Activated naive CD4-positive, alpha-beta T cell treated with anti-CD3 and anti-CD28 coated beads, Interleukin-2, amount 10 ng/mL, durations not matched to agents 7 days and 5 days (primary cell): ENCODE measurements at regions not wholly inside any gene's neighbourhood (a gene's known extent, or its start where the extent isn't known, plus 50 kb on each side); places are given as distances from the start of the nearest gene placed in this dataset.
"Not testable (repeated sequence)": the region's sequence is repeated elsewhere in the genome, so short reads cannot be mapped to it uniquely, and the experiment has no call there.

Source experiments
- CTCF ChIA-PET: fragments of 350-600 bp; sonication (Branson Sonifier 250); formaldehyde crosslinking; loops from one replicate; lab custom pipeline; 2021; ENCODE audit warnings: antibody characterized with exemption; lab: Charles Lee
- DNase-seq: peaks from one replicate; pipeline ENCODE4 v3.0.0-alpha.2; 2020
- H3K27ac Mint-ChIP-seq: one replicate; pipeline ENCODE4 v1.8.0; 2021; ENCODE audit warnings: mild to moderate bottlenecking, moderate library complexity, mixed read lengths
- H3K27me3 Mint-ChIP-seq: one replicate; pipeline ENCODE4 v1.8.0; 2021; ENCODE audit warnings: mild to moderate bottlenecking, mixed read lengths
- H3K36me3 Mint-ChIP-seq: one replicate; pipeline ENCODE4 v1.8.0; 2021; ENCODE audit warnings: mixed read lengths
- H3K4me1 Mint-ChIP-seq: one replicate; pipeline ENCODE4 v1.8.0; 2021; ENCODE audit warnings: mixed read lengths
- H3K4me3 Mint-ChIP-seq: one replicate; pipeline ENCODE4 v1.8.0; 2021; ENCODE audit warnings: mild to moderate bottlenecking, moderate library complexity, mixed read lengths
- H3K9me3 Mint-ChIP-seq: one replicate; pipeline ENCODE4 v1.8.0; 2021; ENCODE audit warnings: mixed read lengths

DNA sequence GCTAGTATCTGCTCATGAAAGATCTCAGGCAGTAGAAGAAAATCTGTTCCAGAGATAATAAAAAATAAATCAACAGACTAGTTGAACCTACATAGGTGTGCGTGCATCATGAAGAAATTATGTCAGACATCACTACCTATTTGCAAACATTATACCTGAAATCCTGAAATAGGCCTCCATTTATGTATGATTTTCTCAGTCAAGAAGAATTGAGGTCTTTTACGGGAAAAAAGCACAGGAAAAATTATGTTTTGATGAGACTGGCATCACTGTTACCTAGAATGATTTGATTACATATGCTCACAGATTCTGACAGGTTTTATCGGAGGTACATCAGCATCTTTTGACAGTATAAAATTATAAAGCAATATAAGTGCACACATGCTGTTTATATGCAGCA, 1570.5 kb upstream of the NUDT12 start:
- Mint-ChIP-seq H3K9me3 (peaks cover 12% of the 10 kb centered on the region), H3K27ac (no peak overlapping the region), H3K4me3 (no peak overlapping the region), H3K27me3 (no peaks in the 10 kb centered on the region), H3K4me1 (no peaks in the 10 kb centered on the region), H3K36me3 (no peaks in the 10 kb centered on the region)
- CTCF ChIA-PET: no interaction called here
- DNase-seq: no peak

DNA sequence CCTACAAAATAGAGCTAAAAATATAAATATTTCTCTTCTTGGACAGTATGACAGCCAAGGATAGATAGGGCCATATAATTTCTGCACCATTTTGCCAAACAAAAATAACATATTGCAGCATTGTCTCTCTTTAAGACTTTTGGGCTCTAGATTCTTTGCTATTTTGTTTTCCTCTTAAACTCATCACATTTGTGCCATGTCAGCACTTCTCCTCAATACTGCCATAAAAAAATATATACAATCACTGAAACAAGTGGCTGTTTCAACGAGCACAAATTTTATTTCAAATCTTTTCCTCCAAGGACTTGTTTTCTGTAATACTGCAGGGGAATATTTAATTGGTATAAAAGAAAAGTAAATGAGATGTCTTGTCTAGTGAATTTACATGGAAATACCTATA, 1570.0 kb upstream of the NUDT12 start:
- DNase-seq: no peak
- Mint-ChIP-seq H3K4me1 (no peaks in the 10 kb centered on the region), H3K27me3 (no peaks in the 10 kb centered on the region), H3K27ac (no peak overlapping the region), H3K4me3 (no peak overlapping the region), H3K36me3 (no peaks in the 10 kb centered on the region), H3K9me3 (peaks cover 14% of the 10 kb centered on the region)
- CTCF ChIA-PET: no interaction called here

DNA sequence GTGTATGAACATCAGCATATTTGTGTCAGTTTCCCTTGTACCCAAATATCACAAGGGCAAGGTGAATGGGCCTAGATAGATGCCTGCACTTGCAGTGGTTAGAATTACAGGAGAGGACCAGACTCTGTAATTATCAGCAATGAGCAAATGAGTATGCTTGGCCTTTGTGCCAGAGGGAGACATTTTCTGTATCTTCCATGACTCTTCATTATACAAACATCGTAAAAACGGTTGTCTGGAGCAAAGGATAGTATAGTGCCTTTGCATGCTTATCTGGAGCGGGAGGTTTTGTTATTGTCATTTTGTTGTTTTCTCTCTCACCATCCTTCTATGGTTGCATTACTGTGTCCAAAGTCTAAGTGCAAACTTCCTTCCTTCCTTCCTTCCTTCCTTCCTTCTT, 1568.5 kb upstream of the NUDT12 start:
- no peak overlapping the region for H3K27ac Mint-ChIP-seq
- H3K4me1 Mint-ChIP-seq: no peaks in the 10 kb centered on the region

DNA sequence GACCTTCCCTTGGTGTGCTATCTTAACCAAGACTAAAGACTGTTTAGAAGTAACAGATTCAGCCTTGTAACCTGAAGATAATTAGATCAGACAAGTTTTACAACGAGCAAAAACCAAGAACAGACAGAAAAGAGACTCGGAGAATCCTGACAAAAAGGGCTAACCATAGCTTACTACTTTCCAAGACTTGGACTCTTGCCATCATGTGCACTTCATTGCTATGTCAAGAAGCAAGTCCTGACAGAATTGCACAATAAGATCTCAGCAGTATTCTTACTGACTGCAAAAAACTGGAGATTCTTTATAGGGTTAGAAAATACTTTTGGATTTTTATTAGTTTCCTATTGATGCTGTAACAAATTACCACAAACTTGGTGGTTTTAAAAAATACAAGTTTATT, 1539.0 kb upstream of the NUDT12 start:
- H3K4me3 Mint-ChIP-seq: no peak overlapping the region
- H3K27me3 Mint-ChIP-seq: no peaks in the 10 kb centered on the region
- CTCF ChIA-PET: no interaction called here
- H3K9me3 Mint-ChIP-seq: peaks cover 5% of the 10 kb centered on the region
- no peaks in the 10 kb centered on the region for H3K36me3 Mint-ChIP-seq
- no peak overlapping the region for H3K27ac Mint-ChIP-seq
- H3K4me1 Mint-ChIP-seq: no peaks in the 10 kb centered on the region
- DNase-seq: no peak

More for the DNA sequence above, 1568.5 kb upstream of the NUDT12 start:
- CTCF ChIA-PET: no interaction called here
- no peak for DNase-seq
- H3K27me3 Mint-ChIP-seq: no peaks in the 10 kb centered on the region
- no peak overlapping the region for H3K4me3 Mint-ChIP-seq
- peaks cover 10% of the 10 kb centered on the region for H3K9me3 Mint-ChIP-seq
- no peaks in the 10 kb centered on the region for H3K36me3 Mint-ChIP-seq

DNA sequence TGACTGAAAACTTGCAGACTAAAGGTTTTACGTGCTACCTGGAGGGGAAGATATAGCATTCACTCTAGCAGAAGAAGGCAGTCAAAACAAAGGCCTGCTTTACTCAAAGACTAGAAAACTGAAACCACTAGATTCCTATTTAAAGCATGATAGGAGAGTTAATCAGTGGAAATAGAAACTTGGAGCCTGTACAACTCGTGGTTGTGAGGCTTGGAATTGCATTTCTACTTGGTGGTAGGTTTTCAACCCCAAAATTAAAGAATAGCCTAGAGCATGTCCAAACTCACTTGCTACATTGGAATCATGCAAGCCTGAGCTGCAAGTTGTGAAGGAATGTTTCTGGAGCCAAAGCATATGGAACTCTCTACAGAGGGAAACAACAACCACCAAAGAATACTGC, 1526.4 kb upstream of the NUDT12 start:
- Mint-ChIP-seq H3K4me3 (no peak overlapping the region), H3K4me1 (no peaks in the 10 kb centered on the region), H3K27me3 (no peaks in the 10 kb centered on the region), H3K27ac (no peak overlapping the region), H3K9me3 (peaks cover 13% of the 10 kb centered on the region), H3K36me3 (no peaks in the 10 kb centered on the region)
- DNase-seq: no peak
- CTCF ChIA-PET: no interaction called here

DNA sequence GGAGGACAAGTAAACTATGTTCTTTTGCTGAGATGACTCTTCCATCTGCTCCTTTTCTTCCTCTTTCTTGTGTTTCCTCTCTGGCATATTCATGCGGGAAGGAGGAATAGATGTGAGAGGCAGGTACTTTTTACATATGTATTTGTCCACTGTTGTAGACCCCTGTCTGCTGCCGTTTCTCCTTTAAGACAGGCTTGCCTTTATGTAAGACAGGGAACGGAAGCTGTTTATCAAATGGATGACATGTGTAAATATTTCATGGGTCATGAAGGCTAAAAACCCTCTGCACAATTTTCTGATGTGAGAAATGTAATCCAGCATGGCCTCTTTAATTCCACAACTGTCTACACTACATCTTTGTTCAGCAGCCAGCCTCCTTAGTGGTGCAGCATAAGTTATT, 1525.5 kb upstream of the NUDT12 start:
- Mint-ChIP-seq H3K4me1 (no peaks in the 10 kb centered on the region), H3K9me3 (peaks cover 10% of the 10 kb centered on the region), H3K4me3 (no peak overlapping the region), H3K36me3 (no peaks in the 10 kb centered on the region), H3K27ac (no peak overlapping the region), H3K27me3 (no peaks in the 10 kb centered on the region)
- no peak for DNase-seq
- CTCF ChIA-PET: no interaction called here

DNA sequence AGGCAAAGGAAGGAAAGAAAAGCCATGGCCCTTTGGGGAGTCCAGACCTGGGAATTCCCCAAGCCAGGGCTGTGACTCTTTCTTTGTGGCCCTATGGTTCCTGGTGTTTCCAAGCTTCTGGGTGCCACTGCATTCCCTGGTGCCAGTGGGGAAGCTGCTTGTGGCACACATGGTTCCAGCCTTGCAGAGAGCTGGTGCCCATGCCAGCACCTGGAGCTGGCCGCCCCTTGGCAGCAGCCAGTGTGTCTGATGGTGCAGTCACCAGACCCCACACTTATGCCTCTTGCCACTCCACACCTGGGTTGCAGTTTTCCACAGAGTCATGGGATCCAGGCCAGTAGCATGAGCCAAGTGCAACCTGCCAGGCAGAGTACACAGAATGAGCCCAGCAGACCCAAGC, 1495.3 kb upstream of the NUDT12 start:
- H3K9me3 Mint-ChIP-seq: peaks cover 9% of the 10 kb centered on the region
- no peaks in the 10 kb centered on the region for H3K36me3 Mint-ChIP-seq
- no peak overlapping the region for H3K27ac Mint-ChIP-seq
- CTCF ChIA-PET: interaction anchor here (1.0 kb wide), 1 partner anchor 20 kb away, joined by 3 read pairs; no protein-coding TSS in a partner anchor
- H3K4me3 Mint-ChIP-seq: no peak overlapping the region
- DNase-seq: no peak
- H3K4me1 Mint-ChIP-seq: no peaks in the 10 kb centered on the region
- no peaks in the 10 kb centered on the region for H3K27me3 Mint-ChIP-seq

DNA sequence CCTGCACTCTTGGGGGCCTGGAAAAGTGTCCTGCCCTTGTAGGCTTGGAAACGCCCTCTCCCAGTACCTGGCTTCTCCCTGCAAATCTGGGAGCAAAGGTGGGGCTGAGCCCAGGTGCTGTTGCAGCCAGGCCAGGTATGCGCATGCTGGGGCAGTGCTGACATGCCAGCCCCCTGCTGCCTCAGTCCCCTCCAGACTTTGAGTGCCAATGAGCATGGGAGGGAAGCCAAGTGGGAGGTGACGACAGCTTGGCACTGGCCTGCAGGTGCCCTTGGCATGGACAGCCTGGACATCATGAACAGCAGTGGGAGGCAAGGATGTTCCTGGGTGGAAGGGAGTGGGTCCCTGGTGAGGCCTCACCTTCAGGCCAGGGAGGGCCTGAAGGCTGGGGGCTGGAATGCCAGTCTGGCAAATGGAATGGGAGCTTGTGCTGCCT, 1494.4 kb upstream of the NUDT12 start:
- DNase-seq: no peak
- Mint-ChIP-seq H3K27me3 (no peaks in the 10 kb centered on the region), H3K36me3 (no peaks in the 10 kb centered on the region), H3K4me1 (no peaks in the 10 kb centered on the region), H3K4me3 (no peak overlapping the region), H3K9me3 (peaks cover 15% of the 10 kb centered on the region), H3K27ac (no peak overlapping the region)
- CTCF ChIA-PET: no interaction called here

DNA sequence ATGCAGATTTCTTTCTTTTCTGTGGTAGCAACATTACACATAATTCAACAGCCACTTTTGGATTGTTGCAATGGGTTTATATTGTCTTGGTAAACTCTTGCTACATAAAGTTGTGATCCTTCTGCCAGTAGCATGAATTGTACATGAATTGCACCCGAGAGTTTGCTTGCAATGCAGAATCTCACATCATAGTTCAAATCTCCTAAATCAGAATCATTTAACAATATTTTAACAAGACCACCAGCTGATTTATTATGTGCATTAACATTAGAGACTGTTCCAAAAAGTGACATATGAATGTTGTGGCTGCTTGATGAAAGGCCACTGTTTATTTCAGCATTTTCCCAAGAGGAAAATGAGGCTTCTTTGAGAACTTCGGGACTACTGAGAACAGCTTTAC, 1491.8 kb upstream of the NUDT12 start:
- Mint-ChIP-seq H3K36me3 (no peaks in the 10 kb centered on the region), H3K4me3 (no peak overlapping the region), H3K27me3 (no peaks in the 10 kb centered on the region), H3K4me1 (no peaks in the 10 kb centered on the region), H3K9me3 (peaks cover 15% of the 10 kb centered on the region), H3K27ac (no peak overlapping the region)
- CTCF ChIA-PET: no interaction called here
- DNase-seq: no peak

DNA sequence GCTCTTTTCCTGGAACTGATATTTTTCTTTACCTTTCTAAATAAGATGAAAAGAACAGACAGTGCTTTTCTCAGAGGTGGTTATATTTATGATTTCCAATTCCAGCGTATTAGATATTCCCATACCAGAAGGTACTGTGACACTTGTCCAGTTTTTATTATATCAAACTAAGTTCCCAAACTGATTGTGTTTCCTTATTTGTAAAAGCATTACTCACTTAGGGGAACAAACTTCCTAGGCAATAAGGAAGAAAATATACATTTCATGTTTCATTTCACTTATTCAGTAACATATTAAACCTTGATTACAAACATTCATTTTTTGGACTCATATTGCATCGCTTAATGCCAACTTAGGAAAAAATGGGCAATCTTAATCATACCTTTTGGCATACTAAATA, 1480.0 kb upstream of the NUDT12 start:
- no peaks in the 10 kb centered on the region for H3K36me3 Mint-ChIP-seq
- H3K4me1 Mint-ChIP-seq: no peaks in the 10 kb centered on the region
- CTCF ChIA-PET: no interaction called here
- H3K9me3 Mint-ChIP-seq: peaks cover 2% of the 10 kb centered on the region
- DNase-seq: no peak
- H3K27ac Mint-ChIP-seq: no peak overlapping the region
- H3K4me3 Mint-ChIP-seq: no peak overlapping the region
- H3K27me3 Mint-ChIP-seq: no peaks in the 10 kb centered on the region

DNA sequence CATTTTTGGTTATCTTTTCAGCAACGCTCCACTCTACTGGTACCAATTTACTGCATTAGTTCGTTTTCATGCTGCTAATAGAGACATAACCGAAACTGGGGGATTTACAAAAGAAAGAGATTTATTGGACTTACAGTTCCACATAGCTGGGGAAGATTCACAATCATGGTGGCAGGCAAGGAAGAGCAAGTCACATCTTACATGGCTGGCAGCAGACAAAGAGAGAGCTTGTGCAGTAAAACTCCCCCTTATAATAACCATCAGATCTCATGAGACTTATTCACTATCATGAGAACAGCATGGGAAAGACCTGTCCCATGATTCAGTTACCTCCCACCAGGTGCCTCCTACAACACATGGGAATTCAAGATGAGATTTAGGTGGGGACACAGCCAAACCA, 1474.2 kb upstream of the NUDT12 start:
- H3K27ac Mint-ChIP-seq, CTCF ChIA-PET, H3K4me3 Mint-ChIP-seq, H3K36me3 Mint-ChIP-seq, DNase-seq, H3K4me1 Mint-ChIP-seq, H3K27me3 Mint-ChIP-seq: not testable (repeated sequence)
- peaks cover 17% of the 10 kb centered on the region for H3K9me3 Mint-ChIP-seq

DNA sequence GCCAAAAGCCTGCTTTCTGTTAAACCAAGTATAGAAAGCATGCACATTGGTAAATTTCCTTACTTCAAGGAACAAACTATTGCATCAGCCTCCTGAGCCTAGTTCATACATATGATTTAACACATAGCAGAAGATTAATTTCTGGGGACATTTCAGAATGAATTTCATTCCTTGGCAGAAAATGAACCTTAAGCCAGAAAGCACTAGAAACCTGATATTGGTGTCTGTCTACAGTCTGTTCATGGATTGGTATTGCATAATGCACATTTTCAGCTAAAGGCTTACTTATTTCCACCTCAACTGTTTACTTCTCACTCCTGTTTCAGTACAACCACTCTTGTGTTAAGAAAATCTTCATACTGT, 1471.8 kb upstream of the NUDT12 start:
- no peak for DNase-seq
- no peaks in the 10 kb centered on the region for H3K4me1 Mint-ChIP-seq
- H3K4me3 Mint-ChIP-seq: no peak overlapping the region
- CTCF ChIA-PET: no interaction called here
- no peaks in the 10 kb centered on the region for H3K36me3 Mint-ChIP-seq
- H3K9me3 Mint-ChIP-seq: peaks cover 19% of the 10 kb centered on the region
- H3K27ac Mint-ChIP-seq: no peak overlapping the region
- H3K27me3 Mint-ChIP-seq: no peaks in the 10 kb centered on the region

DNA sequence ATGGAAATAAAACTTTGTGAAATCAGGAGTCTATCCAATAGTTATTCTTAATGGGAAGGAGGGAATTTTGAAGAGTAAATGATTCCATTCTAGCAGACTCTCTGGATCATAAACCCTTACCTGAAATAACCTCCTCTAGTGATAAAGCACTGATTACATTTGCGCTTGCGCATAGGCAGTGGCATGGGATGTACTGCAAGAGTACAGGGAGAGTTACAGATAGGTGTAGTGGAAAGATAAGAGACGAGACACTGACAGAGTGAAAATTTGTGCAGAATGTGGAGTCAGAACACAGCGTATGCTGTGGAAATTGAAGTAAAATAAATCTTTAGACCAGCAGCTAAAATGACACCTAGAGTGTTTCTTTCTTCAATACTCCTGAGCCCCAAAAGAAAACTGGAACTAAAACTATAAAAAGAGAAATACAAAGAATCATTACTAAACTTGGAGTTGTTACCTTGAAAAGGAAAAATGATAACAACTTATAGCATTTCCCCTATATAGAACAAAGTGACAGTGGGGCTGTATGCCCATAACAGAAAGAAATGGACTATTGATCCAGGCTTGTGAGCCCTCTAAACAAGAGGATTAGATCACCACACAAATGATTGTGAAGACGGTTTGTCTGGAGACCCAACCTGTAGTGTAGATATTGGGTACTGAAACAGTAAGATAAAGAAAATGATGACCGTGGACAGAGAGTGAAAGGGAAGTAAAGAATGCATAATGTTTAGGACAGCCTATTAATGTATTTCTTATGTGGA, 1471.2 kb upstream of the NUDT12 start:
- no peaks in the 10 kb centered on the region for H3K36me3 Mint-ChIP-seq
- H3K4me3 Mint-ChIP-seq: no peak overlapping the region
- no peak overlapping the region for H3K27ac Mint-ChIP-seq
- no peaks in the 10 kb centered on the region for H3K27me3 Mint-ChIP-seq
- no peaks in the 10 kb centered on the region for H3K4me1 Mint-ChIP-seq
- CTCF ChIA-PET: no interaction called here
- DNase-seq: no peak
- peaks cover 17% of the 10 kb centered on the region for H3K9me3 Mint-ChIP-seq

DNA sequence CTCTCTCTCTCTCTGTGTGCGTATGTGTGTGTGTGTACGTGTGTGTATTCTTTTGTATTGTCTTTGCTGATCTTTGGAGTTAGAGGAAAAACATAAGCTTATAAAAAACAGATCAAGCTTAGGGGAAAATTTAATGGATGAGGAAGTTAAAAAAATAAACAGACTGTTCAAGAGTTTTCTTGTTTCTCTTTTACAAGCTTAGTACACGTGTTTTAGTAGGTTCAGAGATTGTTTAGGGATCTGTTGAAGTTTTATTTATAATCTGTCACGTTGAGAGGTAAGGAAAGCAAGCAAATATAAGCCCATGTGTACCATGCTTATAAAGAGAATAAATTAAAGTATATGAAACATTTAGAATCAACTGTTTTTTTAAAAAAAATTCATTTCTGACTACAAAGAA, 1470.3 kb upstream of the NUDT12 start:
- Mint-ChIP-seq H3K9me3 (peaks cover 17% of the 10 kb centered on the region), H3K27me3 (no peaks in the 10 kb centered on the region), H3K4me3 (no peak overlapping the region), H3K36me3 (no peaks in the 10 kb centered on the region), H3K4me1 (no peaks in the 10 kb centered on the region), H3K27ac (no peak overlapping the region)
- DNase-seq: no peak
- CTCF ChIA-PET: no interaction called here

DNA sequence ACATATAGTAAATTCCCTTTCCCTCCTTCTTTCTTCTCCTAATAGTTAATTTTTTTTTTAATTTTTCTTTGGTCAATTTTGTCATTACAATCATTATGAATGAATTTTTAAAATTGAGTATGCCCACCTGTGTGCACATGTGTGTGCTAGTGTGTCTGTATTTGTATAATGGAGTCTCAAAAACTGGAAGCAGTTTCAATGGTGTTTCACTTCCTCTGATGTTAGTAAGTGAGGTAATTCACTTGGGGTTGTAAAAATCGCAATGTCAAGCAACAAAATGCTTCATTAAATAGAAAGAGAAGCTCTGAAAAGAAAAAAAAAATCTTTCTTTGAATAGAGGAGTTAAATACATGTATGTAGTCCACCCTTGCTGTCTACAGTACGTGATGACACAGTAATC, 1467.6 kb upstream of the NUDT12 start:
- CTCF ChIA-PET: no interaction called here
- DNase-seq: no peak
- Mint-ChIP-seq H3K27ac (no peak overlapping the region), H3K36me3 (no peaks in the 10 kb centered on the region), H3K4me3 (no peak overlapping the region), H3K27me3 (no peaks in the 10 kb centered on the region), H3K9me3 (peaks cover 9% of the 10 kb centered on the region), H3K4me1 (no peaks in the 10 kb centered on the region)
